ENCODE measurements at regions not wholly inside any gene's neighbourhood (a gene's known extent, or its start where the extent isn't known, plus 50 kb on each side); places are given as distances from the start of the nearest gene placed in this dataset.

DNA sequence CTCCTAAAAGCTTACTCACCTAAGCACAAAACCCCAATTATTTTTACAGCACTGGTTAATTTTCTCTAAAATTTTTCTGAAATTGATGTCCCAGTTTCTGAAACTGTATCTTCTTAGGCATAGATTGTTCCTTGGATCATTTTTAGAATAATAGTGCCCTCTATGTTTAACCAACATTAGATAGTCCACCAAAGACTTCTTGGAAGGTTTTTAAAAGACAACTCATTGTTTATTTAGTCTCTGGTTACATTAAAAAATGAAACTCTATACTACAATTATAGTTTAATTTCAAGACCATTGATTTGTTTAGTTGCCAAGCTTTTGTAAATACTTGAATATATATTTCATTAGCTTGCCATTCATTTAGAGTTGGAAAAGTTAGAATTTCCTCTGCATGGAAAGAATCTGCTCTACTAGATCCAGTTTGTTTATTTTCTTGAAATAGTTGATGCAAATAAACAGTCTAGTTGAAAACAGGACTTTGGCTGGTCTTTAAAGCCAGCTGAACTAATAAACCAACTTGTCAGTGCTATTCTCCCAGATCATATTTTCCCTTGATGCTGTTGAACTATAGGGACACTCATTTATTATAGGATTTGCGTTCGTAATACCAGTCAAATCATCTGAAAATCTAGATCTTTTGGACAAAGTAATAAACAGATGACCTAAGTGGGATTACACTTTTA lies 990.5 kb downstream of the TLE1 start:
- no peak for DNase-seq (ENCODE audit: low read depth, low spot score)
- H3K4me1 ChIP-seq (ENCODE audit: control insufficient read depth, extremely low read depth, insufficient read depth, low read length): no peaks in the 10 kb centered on the region
- no TSS peak for BruUV-seq (replicated peaks)
- intact Hi-C loops (cut with micrococcal nuclease): no loop called here
- ChIA-PET POLR2A (no interaction called here), CTCF (no interaction called here)
- H3K9me3 ChIP-seq (replicated peaks; ENCODE audit: control insufficient read depth, insufficient read depth, low read length): peaks cover 3% of the 10 kb centered on the region
- H3K9ac ChIP-seq (replicated peaks; ENCODE audit: extremely low read depth, insufficient read depth, low read length): no peak overlapping the region
- dilution Hi-C loops (cut with MboI; ENCODE audit: extremely low pct_ligation_motif_present, low sequenced_read_pairs): no loop called here
- H3K79me2 ChIP-seq (ENCODE audit: control insufficient read depth, insufficient read depth, low read length): no peaks in the 10 kb centered on the region
- H3K27me3 ChIP-seq (ENCODE audit: control insufficient read depth in 2 of 2, insufficient read depth in 2 of 2, low read length in 2 of 2): no peaks in the 10 kb centered on the region
- TF ChIP-seq POLR2AphosphoS5 (IDR thresholded peaks at IDR 0.05; ENCODE audit: insufficient read depth, low read depth, low read length): no peak
- TF ChIP-seq JUN (IDR thresholded peaks at IDR 0.05; ENCODE audit: borderline replicate concordance, insufficient read depth, insufficient read length, low read depth): no peak
- TF ChIP-seq, protein P1, sequence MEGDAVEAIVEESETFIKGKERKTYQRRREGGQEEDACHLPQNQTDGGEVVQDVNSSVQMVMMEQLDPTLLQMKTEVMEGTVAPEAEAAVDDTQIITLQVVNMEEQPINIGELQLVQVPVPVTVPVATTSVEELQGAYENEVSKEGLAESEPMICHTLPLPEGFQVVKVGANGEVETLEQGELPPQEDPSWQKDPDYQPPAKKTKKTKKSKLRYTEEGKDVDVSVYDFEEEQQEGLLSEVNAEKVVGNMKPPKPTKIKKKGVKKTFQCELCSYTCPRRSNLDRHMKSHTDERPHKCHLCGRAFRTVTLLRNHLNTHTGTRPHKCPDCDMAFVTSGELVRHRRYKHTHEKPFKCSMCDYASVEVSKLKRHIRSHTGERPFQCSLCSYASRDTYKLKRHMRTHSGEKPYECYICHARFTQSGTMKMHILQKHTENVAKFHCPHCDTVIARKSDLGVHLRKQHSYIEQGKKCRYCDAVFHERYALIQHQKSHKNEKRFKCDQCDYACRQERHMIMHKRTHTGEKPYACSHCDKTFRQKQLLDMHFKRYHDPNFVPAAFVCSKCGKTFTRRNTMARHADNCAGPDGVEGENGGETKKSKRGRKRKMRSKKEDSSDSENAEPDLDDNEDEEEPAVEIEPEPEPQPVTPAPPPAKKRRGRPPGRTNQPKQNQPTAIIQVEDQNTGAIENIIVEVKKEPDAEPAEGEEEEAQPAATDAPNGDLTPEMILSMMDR (IDR thresholded peaks at IDR 0.05; ENCODE audit: extremely low read depth in 1 of 2, insufficient read depth in 1 of 2, low read depth in 1 of 2, low read length in 2 of 2): no peak
- TF ChIP-seq FOS (IDR thresholded peaks at IDR 0.05; ENCODE audit: borderline replicate concordance, insufficient read depth, low read length): no peak
- TF ChIP-seq POLR2A (IDR thresholded peaks at IDR 0.05; ENCODE audit: low read depth, low read length): no peak
- TF ChIP-seq, protein P2, sequence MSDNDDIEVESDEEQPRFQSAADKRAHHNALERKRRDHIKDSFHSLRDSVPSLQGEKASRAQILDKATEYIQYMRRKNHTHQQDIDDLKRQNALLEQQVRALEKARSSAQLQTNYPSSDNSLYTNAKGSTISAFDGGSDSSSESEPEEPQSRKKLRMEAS (IDR thresholded peaks at IDR 0.05; ENCODE audit: insufficient read depth, insufficient read length): no peak
- TF ChIP-seq EZH2 (IDR thresholded peaks at IDR 0.05; ENCODE audit: borderline replicate concordance, low read depth, low read length, severe bottlenecking): no peak
- no peak for TF ChIP-seq MYC (IDR thresholded peaks at IDR 0.05; ENCODE audit: low read depth, low read length)
- no peak for TF ChIP-seq GATA2 (IDR thresholded peaks at IDR 0.05; ENCODE audit: insufficient read depth, insufficient read length, low read depth, low read length)
- H3K36me3 ChIP-seq (ENCODE audit: control insufficient read depth in 2 of 2, extremely low read depth in 1 of 2, insufficient read depth in 2 of 2, low read length in 2 of 2): no peaks in the 10 kb centered on the region
- no peak overlapping the region for H3K4me3 ChIP-seq (replicated peaks in 1 of 3; ENCODE audit: insufficient read depth in 1 of 3, low read depth in 1 of 3, low read length in 3 of 3)
- no peak for FAIRE-seq
- H3K4me2 ChIP-seq (ENCODE audit: insufficient read depth, low read length): no peak overlapping the region
- no peak overlapping the region for H3K27ac ChIP-seq (ENCODE audit: insufficient read depth, low read depth, low read length)
- H4K20me1 ChIP-seq (replicated peaks; ENCODE audit: control insufficient read depth, extremely low read depth, insufficient read depth, low read length): no peaks in the 10 kb centered on the region
- H3K9me1 ChIP-seq (replicated peaks; ENCODE audit: control insufficient read depth, extremely low read depth, insufficient read depth, low read length): no peaks in the 10 kb centered on the region
- H2AFZ ChIP-seq (ENCODE audit: low read depth, low read length): no peak overlapping the region
